ENCODE measurements at regions not wholly inside any gene's neighbourhood (a gene's known extent, or its start where the extent isn't known, plus 50 kb on each side); places are given as distances from the start of the nearest gene placed in this dataset.

DNA sequence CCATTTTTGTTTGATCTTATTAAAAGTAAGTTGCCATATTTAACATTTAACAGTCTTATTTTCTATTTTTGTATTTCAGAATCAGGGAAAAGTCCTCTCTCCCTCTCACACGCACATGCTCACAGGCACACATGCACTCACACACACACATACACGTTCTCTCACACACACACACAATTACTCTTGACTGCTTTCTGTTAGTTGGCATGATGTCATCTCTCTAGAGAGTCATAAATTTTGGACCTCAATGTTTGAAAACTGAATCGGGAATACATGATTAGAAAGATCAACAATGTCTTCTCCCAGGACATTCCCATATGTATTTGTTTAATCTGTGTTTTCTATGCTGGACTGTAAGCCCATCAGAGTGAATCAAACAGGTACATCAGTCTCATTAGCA lies 165.7 kb upstream of the AHR start:
- no peak for DNase-seq

DNA sequence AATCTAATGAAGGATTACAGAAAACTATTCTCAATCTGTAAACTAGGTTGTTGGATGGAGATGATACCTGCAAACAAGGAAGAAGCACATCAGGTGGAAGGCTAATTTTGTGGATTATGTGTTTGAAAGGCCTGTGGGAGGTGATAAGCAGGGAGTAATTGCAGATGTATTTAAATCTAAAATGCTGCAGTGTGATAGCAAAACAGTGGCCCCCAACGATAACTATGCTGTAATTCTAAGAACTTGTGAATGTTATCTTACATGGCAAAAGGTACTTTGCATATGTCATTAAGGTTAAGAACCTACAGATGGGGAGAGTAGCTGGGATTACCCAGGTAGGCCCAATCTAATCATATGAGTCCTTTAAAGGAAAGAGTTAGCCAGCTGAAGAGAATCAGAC lies 164.5 kb upstream of the AHR start:
- no peak for DNase-seq

DNA sequence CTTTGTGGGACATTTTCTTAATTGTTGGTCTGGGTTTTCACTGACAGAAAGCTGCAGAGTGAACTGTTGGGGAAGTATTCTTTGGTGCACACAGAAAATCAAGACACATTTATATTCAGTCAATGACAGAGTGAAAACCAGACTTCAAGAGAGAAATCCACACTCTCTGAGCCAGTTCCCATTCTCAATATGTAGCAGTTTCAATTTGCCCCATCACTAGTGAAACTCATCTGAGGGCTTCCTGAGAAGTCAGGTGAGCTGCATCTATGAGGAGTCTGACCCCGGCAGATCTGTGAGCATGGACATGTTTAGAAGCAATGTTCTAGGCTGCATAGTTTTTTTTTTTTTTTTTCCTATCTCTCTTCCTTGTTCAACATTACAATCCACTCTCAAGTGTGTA lies 163.7 kb upstream of the AHR start:
- DNase-seq, result no peak

DNA sequence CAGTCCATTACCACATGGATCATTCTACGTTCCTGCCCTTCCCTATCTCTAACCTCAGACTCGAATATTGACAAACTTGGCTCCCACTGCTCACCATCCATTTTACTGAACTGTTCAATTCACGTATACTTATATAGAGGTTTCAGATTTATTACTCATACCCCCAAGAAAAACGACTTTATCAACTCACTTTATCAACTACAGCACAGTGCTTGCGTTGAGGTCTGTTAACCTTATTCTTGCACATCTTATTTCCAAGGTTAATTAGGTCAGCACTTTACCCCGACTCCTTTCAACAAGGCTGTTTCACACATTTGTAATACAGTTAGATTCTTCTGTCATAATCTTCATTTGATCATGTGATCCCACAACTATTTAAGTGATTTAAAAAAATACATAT lies 162.3 kb upstream of the AHR start:
- DNase-seq, result no peak

DNA sequence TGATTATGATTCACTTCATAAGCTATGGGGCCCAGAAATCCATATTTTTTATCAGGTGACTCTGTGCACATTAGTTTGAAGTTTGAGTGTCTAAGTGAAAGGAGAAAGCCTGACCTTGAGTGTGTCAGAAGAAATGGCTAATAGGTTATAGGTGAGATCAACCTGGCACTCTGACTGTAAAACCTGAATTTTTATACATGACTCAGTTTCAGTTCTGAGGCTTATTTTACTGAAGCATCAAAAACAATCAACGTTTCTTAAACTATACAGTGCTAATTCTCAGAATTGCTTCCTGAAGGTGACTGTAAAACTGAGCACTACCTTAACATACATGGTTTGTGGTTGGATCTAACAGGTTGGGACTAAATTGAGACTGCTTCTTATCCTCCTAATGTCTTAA lies 159.4 kb upstream of the AHR start:
- DNase-seq, result no peak

DNA sequence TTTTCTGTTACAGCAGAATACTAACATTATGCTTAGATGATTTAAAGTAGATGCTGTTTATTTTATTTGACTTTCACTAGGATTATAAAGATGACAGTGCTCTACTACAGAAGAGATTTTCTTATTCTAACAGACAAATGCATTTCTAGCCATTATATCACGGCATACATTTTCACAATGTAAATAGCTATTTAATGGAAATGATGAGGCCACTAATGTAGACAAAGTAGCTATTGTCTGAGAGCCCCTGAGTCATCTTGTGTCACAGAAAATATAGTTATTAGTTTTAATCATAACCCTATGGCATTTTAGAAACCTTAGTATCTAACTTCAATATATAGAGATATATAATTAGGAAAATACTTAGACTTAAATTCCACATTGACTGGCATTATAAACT lies 158.0 kb upstream of the AHR start:
- DNase-seq, result no peak

DNA sequence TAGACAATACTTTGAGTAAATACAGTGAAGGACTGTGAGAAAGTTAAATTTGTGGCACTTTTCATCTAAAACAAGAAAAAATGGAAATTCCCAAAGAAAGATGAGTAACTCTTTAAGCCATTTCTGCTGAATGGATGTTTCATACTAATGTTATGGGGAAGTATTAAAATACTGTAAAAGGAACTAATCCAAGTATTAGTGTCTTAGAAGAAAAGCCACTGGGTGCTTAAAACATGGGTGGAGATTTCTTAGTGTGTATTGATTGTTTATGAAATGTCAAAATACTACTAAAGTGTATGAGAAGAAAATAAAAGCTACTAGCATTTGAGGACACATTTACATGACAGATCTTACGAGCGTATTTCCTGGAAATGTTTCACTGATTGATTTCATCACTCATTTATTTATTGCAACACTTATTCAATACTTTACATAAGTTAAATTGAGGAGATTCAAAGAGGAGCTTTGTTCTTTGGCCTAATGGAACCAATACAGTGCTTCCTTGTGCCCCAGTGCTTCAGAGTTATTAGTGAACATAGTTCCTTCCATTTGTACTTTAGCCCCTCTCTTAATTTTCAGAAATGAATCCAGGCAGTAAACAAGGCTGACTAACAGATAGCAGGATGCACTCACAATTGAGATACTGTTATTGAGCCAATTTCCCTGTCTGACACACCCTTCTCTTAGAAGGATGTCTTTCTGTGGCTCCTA lies 155.5 kb upstream of the AHR start:
- no peak for DNase-seq

DNA sequence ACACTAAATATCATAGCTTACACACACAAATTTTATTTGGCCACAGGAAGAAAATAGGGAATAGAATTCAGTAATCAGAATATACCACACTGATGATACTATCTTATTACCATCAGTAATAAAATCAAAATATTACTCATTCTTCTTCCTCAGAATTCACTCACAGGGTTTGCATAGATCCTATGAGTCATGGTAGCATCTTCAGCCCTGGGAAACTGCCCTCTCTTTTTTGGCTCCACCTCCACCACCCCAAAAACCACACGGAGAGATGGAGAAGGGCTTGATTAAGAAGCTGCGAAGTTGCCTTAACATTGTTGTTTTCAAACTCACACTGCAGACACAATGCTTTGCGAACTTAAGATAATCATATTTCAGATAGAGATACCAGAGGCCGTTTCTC lies 154.1 kb upstream of the AHR start:
- DNase-seq, result peak; percentile 46

DNA sequence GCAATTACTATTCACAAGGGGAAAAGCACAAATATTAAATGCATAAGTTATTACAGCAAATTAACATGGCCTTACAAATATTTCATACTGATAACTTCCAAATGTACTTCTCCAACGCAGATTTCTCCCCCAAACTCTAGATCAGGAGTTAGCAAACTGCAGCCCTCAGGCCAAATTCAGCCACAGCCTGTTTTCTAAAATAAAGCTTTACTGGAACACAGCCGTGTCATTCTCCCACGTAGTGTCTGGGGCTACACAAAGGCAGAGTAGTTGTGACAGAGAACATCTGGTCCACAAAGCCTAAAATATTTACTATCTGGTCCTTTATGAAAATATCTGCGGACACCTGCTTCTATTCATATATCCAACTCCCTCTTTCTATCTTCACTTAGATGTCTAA lies 151.8 kb upstream of the AHR start:
- DNase-seq, result no peak

DNA sequence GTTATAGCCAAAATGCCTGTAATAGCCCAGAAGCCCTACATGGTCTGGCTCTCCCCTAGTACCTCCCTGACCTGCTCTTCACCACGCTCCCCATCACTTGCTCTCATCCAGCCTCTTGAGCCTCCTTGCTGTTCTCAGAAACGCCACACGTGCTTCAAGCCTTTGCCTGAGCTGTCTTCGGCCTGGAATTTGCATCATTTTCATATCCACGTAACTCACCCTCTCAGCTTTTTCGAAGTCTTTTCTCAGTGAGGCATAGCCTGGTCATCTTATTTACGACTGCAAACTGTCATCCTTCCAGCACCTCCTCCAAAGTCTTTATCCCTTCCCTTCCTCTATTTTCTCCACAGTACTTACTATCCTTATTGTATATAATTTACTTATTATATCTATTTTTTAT lies 151.0 kb upstream of the AHR start:
- DNase-seq, result no peak

DNA sequence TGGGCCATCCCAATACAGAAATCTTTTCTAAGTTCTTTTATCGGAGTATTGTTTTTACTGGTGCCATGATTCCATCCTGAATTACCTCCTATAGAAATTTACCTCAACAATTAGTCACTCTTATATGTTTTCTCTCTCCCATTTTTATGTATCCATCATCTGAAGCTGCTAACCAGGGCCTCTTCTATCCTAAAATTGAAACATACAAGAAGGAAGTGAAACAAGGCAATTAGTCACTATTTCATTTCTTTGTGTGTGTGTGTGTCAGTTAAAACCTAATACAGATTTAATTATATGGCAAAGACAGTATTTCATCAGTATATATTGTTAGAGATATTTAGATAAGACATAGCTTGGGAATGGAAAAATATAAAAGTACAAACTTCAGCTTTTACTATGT lies 148.4 kb upstream of the AHR start:
- DNase-seq, result no peak

DNA sequence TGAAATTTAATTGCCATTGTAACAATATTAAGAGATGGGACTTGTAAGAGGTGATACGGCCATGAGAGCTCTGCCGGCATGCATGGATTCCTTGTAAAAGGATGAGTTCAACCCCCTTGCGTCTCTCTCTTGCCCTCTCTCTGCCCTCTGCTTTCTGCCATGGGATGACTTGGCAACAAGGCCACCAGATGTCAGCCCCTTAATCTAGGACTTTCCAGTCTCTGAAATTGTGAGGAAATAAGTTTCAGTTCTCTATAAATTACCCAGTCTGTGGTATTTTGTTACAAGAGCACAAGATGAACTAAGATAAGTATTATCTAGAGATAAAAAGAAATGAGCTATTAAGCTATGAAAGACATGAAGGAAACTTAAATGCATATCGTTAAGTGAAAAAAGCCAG lies 145.7 kb upstream of the AHR start:
- no peak for DNase-seq

DNA sequence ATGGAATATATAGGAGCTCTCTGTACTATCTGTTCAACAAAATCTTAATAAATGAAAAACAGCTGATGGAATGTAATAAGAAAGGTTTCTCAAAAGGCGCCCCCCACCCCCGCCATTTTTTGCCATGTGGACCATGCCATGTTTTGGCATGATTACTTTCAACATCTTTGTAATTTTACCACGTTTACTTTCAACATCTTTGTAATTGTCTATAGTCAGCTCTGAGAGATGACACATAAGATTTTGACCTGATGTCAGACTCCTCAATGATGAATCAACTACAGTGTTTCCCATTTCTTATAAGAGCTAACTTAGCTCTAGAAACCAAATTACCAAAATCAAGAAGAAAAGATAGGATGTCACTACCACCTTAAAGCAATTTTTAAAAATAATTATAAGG lies 144.9 kb upstream of the AHR start:
- DNase-seq, result no peak

DNA sequence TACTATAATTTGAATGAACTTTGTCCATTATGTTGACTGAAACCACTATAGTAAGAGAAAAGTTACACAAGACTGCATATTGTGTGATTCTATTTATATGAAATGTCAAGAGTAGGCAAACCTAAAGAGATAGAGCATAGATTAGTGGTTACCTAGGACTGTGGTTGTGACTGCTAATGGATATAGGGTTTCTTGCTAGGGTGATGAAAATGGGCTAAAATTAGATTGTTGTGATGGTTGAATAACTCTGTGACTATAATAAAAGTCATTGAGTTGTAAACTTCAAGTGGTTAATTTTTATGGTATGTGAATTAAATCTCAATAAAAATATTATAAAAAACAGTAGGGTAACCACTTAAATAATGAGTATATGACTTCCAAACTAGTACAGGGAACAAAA lies 142.9 kb upstream of the AHR start:
- DNase-seq, result no peak

DNA sequence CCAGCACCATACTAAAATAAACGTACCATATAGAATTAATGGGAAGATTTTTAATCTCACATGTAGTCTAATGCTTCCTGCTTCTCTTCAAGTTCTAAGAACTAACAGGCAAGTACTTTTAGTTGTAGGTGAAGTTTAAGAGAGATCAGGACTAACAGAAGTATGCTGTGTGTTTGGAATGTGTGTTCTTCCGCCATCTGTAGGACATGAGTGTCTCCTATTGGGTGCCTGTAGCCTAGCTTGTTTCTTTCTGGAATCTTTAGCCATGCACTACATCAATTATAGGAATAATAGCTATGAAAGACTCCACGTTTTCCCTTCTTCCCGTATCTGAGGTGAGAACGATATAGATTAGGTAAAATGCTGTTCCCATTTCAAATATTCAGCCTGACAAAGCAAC lies 140.2 kb upstream of the AHR start:
- no peak for DNase-seq

DNA sequence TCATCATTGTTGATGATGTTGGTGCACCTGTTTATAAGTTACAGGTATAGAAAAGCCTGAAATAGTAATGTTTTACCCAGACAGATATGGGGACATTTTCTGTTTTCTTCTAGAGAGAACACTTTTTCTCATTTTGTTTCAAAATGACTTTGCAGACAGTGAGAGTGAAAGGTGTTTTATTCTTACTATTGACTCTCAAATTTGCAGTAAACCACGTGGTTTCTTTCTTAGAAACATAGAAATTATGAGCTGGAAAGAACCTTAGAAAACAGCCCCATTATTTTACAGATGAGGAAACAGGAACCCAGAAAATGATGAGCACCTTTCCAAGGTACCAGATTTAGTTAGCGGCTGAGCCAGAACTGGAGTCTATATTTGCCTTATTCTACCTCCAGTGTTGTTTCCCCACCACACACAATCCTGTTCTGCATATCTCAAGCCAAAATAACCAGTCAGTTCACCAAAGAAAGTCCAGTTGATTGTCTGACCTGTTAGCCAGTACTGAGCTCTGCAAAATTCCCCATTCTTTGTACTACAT lies 138.9 kb upstream of the AHR start:
- DNase-seq, result no peak

DNA sequence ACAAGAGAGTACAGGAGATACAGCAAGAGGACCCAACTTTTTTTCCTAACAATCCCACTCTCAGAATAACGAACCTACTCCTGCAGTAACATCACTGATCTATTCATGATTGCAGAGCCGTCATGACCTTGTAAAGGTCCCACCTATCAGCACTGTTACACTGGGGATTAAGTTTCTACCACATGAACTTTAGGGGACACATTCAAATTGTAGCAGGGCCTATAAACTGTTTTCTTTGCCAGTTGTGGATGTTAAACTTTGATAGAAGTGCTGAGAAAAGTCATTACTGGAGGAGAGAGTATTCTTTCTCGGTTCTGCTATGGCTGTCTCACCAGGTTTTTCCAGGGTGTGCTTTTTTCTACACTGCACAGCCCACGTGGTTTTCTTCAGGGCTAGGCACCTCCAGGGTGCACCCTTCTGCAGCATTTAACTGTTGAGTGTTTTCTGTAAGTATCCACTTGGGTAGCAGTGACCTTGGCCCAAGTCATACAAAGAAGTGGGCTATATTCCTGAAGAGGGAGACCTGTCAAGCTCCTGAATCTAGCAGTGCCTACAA lies 131.6 kb upstream of the AHR start:
- no peak for DNase-seq

DNA sequence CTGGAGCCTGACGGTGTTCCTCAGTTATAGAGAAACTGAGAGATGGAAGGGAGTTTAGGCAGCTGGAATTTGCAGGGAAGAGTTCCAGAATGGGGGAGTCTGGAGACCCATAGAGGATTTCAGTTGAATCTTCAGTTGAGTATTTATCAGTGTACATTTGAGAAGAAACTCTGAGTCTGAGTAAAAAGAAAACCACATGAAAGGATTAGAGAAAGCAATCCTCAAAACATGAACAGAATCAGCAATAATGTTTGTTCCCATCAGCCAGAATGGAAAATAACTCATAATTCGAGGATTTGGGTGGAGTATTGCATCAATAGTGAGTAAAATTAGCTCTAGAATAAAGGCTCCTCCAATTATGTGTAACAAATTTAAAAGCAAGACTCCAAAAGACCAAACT lies 130.0 kb upstream of the AHR start:
- DNase-seq, result no peak

DNA sequence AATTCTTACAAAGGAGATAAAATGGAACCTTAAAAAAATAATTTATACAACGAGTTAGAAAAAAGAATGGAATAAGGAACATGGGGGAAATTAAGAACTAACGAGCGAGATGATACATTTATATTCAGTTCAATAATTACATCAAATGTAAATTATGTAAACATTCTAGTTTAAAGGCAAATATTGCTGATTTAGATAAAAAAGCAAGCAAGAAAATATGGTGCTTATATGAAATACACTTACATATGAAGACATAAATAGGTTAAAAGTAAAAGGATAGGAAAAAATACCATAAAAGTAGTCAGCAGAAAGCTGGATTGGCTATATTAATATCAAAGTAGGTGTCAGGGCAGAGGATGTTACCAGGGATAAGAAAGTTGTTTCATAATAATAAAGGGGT lies 127.0 kb upstream of the AHR start:
- no peak for DNase-seq

DNA sequence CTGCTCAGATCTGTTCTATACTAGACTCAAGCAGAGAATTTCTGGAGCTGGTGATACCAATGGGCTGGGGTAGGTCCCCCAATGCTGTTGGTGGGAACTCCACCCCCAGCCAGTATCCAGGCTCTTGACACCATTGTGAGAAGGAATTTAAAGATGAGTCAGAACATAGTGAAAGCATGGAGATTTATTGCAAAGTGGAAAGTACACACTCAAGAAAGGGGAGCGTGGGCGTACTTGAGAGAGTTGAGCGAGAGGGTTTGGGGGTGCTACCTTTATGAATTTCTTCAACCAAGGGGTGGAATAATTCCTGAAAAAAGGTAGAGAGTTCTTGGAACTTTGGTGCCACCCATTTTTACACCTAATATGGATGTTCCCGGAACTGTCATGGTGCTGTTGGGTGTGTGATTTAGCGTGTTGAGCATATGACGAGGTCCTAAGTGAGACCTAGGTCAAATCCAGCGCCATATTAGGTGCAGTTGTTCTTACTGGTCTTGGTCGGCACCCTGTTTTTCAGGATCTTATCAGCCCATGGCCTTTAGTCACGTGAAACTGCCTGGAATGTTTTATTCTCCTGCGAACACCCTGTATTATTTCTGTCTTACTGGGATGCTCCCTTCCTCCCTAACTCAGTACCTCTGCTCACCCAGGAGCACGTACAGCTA lies 122.0 kb upstream of the AHR start:
- DNase-seq, result no peak

DNA sequence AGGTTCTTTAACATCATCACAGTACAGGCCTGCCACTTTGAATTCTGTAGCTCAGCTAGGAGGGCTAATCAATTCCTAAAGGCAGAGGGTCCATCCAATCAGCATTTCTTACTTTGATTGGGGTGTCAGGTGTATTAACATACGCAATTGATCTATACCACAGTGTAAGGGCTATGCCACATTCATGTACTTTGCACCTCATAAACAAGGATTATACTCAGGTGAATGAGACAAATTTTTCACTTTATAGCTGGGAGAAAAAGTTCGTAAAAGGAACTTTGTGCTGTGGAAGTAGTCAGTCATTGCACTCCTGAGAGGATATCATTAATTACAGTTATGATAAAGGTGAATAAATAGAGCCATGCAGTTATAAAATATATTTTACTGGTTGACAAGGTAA lies 119.9 kb upstream of the AHR start:
- no peak for DNase-seq

DNA sequence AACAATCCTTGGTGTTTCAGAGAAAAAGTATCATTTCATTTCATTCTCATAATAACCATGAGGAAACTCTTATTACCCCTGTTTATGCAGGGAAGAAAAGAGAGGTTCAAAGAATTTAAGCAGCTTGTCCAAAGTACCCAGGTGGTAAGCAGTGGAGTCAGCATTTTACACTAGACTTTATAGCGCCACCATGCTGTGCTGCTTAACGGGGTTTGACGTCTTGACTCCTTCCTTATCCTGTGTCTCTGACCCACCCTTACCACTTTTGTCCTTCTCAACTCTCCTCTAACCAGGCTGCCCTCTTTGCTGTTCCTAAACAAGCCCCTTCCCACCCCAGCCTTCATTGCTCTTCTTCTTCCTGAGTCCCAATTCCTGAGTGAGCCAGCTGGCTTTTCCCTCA lies 117.0 kb upstream of the AHR start:
- no peak for DNase-seq

DNA sequence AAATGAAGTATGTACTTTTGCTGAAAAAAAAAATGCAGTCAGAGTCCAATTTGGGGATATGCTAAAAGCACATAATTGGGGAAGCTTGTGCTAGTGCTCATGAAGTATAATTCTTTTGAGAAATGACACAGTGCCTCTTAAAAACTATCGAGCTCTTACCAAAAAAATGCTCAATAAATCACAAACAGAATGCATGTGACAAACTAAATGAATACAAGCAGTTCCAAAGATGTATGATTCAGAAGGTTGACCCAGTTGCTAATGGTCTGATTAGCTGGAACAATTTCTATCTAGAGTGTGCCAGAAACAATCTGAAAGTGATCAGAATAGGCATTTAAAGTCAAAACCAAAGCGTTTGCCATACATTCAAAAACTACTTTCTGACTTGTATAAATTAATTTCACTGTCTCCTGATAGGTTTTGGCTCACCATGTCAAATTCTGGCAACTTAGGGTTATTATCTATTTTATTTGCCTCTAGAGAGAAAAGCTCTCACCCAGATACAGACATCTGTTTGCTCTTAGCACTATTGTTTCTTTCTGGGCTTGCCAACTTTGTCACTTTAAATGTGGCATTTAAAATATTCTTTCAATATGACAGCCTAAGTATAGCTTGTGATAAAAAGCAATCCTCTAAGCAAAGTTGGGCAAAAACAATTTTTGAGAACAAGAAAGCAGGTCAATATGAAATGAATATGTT lies 114.7 kb upstream of the AHR start:
- DNase-seq, result no peak

Data from activated T-cell treated with anti-CD3 and anti-CD28 coated beads for 4 hours (primary cell).